ENCODE measurements at regions not wholly inside any gene's neighbourhood (a gene's known extent, or its start where the extent isn't known, plus 50 kb on each side); places are given as distances from the start of the nearest gene placed in this dataset.

DNA sequence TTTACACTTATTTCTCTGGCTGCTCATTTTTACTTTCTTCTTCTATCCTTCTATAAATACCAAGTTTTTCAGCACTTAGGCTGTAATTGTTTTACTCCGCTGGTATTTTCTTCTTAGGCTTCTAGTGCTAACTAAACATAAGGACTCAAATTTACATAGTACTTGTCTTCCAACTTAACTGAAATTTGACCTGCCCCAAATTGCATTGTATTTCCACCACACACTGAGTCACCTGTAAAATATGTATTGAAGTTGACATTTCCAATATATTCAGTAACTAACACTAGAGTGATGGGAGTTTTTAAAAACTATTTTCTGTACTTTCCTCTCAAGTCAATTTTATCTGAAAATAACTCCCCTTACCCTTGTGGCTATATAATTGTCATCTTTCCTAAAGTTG lies 1794.1 kb upstream of the RAG2 start:
- H3K4me3 Mint-ChIP-seq, result no peak overlapping the region
- no peak for TF ChIP-seq RORB (CRISPR knock-in tag; IDR thresholded peaks at IDR 0.05)
- no peak for TF ChIP-seq NR1H2 (CRISPR knock-in tag; IDR thresholded peaks at IDR 0.05)
- TF ChIP-seq TCF7 (CRISPR knock-in tag; IDR thresholded peaks at IDR 0.05; ENCODE audit: low read depth), result no peak
- TF ChIP-seq GABPB1 (CRISPR knock-in tag; IDR thresholded peaks at IDR 0.05), result no peak
- no peak for TF ChIP-seq ZNF219 (CRISPR knock-in tag; IDR thresholded peaks at IDR 0.05; ENCODE audit: borderline replicate concordance)
- TF ChIP-seq, protein P1, sequence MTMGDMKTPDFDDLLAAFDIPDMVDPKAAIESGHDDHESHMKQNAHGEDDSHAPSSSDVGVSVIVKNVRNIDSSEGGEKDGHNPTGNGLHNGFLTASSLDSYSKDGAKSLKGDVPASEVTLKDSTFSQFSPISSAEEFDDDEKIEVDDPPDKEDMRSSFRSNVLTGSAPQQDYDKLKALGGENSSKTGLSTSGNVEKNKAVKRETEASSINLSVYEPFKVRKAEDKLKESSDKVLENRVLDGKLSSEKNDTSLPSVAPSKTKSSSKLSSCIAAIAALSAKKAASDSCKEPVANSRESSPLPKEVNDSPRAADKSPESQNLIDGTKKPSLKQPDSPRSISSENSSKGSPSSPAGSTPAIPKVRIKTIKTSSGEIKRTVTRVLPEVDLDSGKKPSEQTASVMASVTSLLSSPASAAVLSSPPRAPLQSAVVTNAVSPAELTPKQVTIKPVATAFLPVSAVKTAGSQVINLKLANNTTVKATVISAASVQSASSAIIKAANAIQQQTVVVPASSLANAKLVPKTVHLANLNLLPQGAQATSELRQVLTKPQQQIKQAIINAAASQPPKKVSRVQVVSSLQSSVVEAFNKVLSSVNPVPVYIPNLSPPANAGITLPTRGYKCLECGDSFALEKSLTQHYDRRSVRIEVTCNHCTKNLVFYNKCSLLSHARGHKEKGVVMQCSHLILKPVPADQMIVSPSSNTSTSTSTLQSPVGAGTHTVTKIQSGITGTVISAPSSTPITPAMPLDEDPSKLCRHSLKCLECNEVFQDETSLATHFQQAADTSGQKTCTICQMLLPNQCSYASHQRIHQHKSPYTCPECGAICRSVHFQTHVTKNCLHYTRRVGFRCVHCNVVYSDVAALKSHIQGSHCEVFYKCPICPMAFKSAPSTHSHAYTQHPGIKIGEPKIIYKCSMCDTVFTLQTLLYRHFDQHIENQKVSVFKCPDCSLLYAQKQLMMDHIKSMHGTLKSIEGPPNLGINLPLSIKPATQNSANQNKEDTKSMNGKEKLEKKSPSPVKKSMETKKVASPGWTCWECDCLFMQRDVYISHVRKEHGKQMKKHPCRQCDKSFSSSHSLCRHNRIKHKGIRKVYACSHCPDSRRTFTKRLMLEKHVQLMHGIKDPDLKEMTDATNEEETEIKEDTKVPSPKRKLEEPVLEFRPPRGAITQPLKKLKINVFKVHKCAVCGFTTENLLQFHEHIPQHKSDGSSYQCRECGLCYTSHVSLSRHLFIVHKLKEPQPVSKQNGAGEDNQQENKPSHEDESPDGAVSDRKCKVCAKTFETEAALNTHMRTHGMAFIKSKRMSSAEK (CRISPR knock-in tag; IDR thresholded peaks at IDR 0.05; ENCODE audit: borderline replicate concordance), result no peak
- TF ChIP-seq, protein P2, sequence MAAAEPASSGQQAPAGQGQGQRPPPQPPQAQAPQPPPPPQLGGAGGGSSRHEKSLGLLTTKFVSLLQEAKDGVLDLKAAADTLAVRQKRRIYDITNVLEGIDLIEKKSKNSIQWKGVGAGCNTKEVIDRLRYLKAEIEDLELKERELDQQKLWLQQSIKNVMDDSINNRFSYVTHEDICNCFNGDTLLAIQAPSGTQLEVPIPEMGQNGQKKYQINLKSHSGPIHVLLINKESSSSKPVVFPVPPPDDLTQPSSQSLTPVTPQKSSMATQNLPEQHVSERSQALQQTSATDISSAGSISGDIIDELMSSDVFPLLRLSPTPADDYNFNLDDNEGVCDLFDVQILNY (CRISPR knock-in tag; IDR thresholded peaks at IDR 0.05), result no peak
- no peak for TF ChIP-seq TEAD4 (CRISPR knock-in tag; IDR thresholded peaks at IDR 0.05)
- TF ChIP-seq, protein P3, sequence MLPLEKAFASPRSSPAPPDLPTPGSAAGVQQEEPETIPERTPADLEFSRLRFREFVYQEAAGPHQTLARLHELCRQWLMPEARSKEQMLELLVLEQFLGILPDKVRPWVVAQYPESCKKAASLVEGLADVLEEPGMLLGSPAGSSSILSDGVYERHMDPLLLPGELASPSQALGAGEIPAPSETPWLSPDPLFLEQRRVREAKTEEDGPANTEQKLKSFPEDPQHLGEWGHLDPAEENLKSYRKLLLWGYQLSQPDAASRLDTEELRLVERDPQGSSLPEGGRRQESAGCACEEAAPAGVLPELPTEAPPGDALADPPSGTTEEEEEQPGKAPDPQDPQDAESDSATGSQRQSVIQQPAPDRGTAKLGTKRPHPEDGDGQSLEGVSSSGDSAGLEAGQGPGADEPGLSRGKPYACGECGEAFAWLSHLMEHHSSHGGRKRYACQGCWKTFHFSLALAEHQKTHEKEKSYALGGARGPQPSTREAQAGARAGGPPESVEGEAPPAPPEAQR (CRISPR knock-in tag; IDR thresholded peaks at IDR 0.05), result no peak
- no peak for TF ChIP-seq NFE2L1 (CRISPR knock-in tag; IDR thresholded peaks at IDR 0.05)
- TF ChIP-seq, protein P4, sequence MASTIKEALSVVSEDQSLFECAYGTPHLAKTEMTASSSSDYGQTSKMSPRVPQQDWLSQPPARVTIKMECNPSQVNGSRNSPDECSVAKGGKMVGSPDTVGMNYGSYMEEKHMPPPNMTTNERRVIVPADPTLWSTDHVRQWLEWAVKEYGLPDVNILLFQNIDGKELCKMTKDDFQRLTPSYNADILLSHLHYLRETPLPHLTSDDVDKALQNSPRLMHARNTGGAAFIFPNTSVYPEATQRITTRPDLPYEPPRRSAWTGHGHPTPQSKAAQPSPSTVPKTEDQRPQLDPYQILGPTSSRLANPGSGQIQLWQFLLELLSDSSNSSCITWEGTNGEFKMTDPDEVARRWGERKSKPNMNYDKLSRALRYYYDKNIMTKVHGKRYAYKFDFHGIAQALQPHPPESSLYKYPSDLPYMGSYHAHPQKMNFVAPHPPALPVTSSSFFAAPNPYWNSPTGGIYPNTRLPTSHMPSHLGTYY (CRISPR knock-in tag; IDR thresholded peaks at IDR 0.05), result no peak
- TF ChIP-seq GRHL2 (CRISPR knock-in tag; IDR thresholded peaks at IDR 0.05; ENCODE audit: insufficient replicate concordance, severe bottlenecking), result no peak
- TF ChIP-seq, protein P5, sequence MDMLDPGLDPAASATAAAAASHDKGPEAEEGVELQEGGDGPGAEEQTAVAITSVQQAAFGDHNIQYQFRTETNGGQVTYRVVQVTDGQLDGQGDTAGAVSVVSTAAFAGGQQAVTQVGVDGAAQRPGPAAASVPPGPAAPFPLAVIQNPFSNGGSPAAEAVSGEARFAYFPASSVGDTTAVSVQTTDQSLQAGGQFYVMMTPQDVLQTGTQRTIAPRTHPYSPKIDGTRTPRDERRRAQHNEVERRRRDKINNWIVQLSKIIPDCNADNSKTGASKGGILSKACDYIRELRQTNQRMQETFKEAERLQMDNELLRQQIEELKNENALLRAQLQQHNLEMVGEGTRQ (CRISPR knock-in tag; IDR thresholded peaks at IDR 0.05), result no peak
- TF ChIP-seq MXD4 (CRISPR knock-in tag; IDR thresholded peaks at IDR 0.05; ENCODE audit: borderline replicate concordance), result no peak
- no peak for TF ChIP-seq JAZF1 (CRISPR knock-in tag; IDR thresholded peaks at IDR 0.05)
- no peak for TF ChIP-seq ZBTB21 (CRISPR knock-in tag; IDR thresholded peaks at IDR 0.05; ENCODE audit: borderline replicate concordance)
- no peak for TF ChIP-seq PRRX2 (CRISPR knock-in tag; IDR thresholded peaks at IDR 0.05)
- no peaks in the 10 kb centered on the region; the same call in 1 of the 2 replicates for H3K27me3 Mint-ChIP-seq (ENCODE audit: low read depth)
- ChIA-PET POLR2A (no interaction called here), CTCF (no interaction called here)
- peaks cover 47% of the 10 kb centered on the region for H3K36me3 Mint-ChIP-seq
- DNase-seq (ENCODE audit: low spot score) (no peak), ATAC-seq (no peak)
- H3K9me3 Mint-ChIP-seq, result peaks cover 70% of the 10 kb centered on the region
- peaks cover 5% of the 10 kb centered on the region; the same call in 1 of the 2 replicates for H3K4me1 Mint-ChIP-seq
- no peak overlapping the region for H3K27ac Mint-ChIP-seq

DNA sequence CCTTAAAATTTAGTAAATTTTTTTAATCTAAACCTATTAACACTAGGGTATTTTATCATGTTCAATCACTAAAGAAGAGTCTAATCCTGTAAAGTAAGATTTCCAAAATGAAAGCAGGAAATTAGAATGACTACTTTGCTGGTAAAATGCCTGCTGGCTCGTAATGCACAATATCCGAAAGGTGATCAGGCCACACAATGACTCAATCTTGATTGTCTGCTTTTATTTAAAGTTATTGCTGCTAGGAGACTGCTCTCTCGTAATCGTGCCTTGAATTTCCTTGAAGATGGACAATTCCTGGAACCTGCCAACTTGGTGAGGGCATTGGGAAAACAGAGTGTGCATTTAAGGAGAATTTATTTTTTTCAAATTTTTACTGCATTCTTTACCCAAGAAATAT lies 1786.5 kb upstream of the RAG2 start:
- Mint-ChIP-seq H3K4me3 (no peak overlapping the region), H3K36me3 (peaks cover 29% of the 10 kb centered on the region), H3K27me3 (ENCODE audit: low read depth) (no peaks in the 10 kb centered on the region), H3K4me1 (no peaks in the 10 kb centered on the region), H3K9me3 (peaks cover 53% of the 10 kb centered on the region), H3K27ac (no peak overlapping the region)
- ChIA-PET CTCF (no interaction called here), POLR2A (no interaction called here)
- ATAC-seq, result no peak
- DNase-seq (ENCODE audit: low spot score), result no peak
- TF ChIP-seq SP1 (CRISPR knock-in tag; conservative IDR thresholded peaks at IDR 0.05), result no peak
- TF ChIP-seq, protein P6, sequence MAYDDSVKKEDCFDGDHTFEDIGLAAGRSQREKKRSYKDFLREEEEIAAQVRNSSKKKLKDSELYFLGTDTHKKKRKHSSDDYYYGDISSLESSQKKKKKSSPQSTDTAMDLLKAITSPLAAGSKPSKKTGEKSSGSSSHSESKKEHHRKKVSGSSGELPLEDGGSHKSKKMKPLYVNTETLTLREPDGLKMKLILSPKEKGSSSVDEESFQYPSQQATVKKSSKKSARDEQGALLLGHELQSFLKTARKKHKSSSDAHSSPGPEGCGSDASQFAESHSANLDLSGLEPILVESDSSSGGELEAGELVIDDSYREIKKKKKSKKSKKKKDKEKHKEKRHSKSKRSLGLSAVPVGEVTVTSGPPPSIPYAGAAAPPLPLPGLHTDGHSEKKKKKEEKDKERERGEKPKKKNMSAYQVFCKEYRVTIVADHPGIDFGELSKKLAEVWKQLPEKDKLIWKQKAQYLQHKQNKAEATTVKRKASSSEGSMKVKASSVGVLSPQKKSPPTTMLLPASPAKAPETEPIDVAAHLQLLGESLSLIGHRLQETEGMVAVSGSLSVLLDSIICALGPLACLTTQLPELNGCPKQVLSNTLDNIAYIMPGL (CRISPR knock-in tag; IDR thresholded peaks at IDR 0.05), result no peak
- TF ChIP-seq, protein P7, sequence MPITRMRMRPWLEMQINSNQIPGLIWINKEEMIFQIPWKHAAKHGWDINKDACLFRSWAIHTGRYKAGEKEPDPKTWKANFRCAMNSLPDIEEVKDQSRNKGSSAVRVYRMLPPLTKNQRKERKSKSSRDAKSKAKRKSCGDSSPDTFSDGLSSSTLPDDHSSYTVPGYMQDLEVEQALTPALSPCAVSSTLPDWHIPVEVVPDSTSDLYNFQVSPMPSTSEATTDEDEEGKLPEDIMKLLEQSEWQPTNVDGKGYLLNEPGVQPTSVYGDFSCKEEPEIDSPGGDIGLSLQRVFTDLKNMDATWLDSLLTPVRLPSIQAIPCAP (CRISPR knock-in tag; IDR thresholded peaks at IDR 0.05), result no peak
- TF ChIP-seq ZNF121 (CRISPR knock-in tag; IDR thresholded peaks at IDR 0.05), result no peak
- TF ChIP-seq, protein P8, sequence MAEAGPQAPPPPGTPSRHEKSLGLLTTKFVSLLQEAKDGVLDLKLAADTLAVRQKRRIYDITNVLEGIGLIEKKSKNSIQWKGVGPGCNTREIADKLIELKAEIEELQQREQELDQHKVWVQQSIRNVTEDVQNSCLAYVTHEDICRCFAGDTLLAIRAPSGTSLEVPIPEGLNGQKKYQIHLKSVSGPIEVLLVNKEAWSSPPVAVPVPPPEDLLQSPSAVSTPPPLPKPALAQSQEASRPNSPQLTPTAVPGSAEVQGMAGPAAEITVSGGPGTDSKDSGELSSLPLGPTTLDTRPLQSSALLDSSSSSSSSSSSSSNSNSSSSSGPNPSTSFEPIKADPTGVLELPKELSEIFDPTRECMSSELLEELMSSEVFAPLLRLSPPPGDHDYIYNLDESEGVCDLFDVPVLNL (CRISPR knock-in tag; IDR thresholded peaks at IDR 0.05; ENCODE audit: borderline replicate concordance, low read depth), result no peak
- TF ChIP-seq RORB (CRISPR knock-in tag; IDR thresholded peaks at IDR 0.05), result no peak
- no peak for TF ChIP-seq JAZF1 (CRISPR knock-in tag; IDR thresholded peaks at IDR 0.05)
- no peak for TF ChIP-seq ZBTB21 (CRISPR knock-in tag; IDR thresholded peaks at IDR 0.05; ENCODE audit: borderline replicate concordance)

Data from WTC11 (cell line).